ENCODE measurements at regions not wholly inside any gene's neighbourhood (a gene's known extent, or its start where the extent isn't known, plus 50 kb on each side); places are given as distances from the start of the nearest gene placed in this dataset.

- TF ChIP-seq, protein P1, sequence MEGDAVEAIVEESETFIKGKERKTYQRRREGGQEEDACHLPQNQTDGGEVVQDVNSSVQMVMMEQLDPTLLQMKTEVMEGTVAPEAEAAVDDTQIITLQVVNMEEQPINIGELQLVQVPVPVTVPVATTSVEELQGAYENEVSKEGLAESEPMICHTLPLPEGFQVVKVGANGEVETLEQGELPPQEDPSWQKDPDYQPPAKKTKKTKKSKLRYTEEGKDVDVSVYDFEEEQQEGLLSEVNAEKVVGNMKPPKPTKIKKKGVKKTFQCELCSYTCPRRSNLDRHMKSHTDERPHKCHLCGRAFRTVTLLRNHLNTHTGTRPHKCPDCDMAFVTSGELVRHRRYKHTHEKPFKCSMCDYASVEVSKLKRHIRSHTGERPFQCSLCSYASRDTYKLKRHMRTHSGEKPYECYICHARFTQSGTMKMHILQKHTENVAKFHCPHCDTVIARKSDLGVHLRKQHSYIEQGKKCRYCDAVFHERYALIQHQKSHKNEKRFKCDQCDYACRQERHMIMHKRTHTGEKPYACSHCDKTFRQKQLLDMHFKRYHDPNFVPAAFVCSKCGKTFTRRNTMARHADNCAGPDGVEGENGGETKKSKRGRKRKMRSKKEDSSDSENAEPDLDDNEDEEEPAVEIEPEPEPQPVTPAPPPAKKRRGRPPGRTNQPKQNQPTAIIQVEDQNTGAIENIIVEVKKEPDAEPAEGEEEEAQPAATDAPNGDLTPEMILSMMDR (IDR thresholded peaks at IDR 0.05; ENCODE audit: insufficient read depth, low read length, poor library complexity, severe bottlenecking): no peak
- TF ChIP-seq EZH2phosphoT487 (conservative IDR thresholded peaks at IDR 0.05; ENCODE audit: low read length): no peak
These were observed 134.9 kb upstream of the ISX start for GRCh38 chr22:34931026-34931425.

All from SU-DHL-6 (cell line).